ENCODE measurements at regions not wholly inside any gene's neighbourhood (a gene's known extent, or its start where the extent isn't known, plus 50 kb on each side); places are given as distances from the start of the nearest gene placed in this dataset.

DNA sequence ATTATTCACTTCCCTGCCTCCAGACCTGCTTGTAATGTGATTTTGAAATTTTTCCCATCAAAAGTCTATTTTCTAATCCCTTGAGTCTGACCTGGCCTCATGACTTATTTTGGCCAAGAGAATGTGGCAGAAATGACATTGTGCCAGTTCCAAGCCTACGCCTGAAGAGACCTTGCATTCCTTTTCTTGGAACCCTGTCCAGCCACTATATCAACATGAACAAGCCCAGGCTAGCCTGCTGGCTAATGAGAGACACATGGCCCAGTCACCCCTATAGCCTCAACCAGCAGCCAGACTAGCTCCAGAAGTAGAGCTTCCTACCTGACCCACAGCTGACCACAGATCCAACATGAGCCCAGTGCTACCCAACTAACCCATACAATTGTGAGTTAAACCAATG, 121.1 kb upstream of the ACP3 start:
- Histone ChIP-seq H3K4me3 (ENCODE audit: low read length) (no peak overlapping the region), H3K9me3 (ENCODE audit: insufficient read depth, low read length) (no peaks in the 10 kb centered on the region), H2AFZ (ENCODE audit: low read depth, low read length) (no peak overlapping the region), H3K9ac (ENCODE audit: low read length) (no peak overlapping the region), H3K27me3 (ENCODE audit: low read depth, low read length) (peaks cover 3% of the 10 kb centered on the region; the same call in 1 of the 2 replicates), H3K36me3 (replicated peaks; ENCODE audit: low read depth, low read length) (no peaks in the 10 kb centered on the region), H3K27ac (ENCODE audit: low read length) (no peak overlapping the region), H3K79me2 (ENCODE audit: low read length) (no peaks in the 10 kb centered on the region), H4K20me1 (ENCODE audit: insufficient read depth, low read length) (no peaks in the 10 kb centered on the region), H3K4me1 (ENCODE audit: low read length) (no peaks in the 10 kb centered on the region), H3K4me2 (ENCODE audit: low read length) (no peak overlapping the region)
- no peak for TF ChIP-seq EZH2phosphoT487 (IDR thresholded peaks at IDR 0.05; ENCODE audit: low read depth)
- TF ChIP-seq, protein P1, sequence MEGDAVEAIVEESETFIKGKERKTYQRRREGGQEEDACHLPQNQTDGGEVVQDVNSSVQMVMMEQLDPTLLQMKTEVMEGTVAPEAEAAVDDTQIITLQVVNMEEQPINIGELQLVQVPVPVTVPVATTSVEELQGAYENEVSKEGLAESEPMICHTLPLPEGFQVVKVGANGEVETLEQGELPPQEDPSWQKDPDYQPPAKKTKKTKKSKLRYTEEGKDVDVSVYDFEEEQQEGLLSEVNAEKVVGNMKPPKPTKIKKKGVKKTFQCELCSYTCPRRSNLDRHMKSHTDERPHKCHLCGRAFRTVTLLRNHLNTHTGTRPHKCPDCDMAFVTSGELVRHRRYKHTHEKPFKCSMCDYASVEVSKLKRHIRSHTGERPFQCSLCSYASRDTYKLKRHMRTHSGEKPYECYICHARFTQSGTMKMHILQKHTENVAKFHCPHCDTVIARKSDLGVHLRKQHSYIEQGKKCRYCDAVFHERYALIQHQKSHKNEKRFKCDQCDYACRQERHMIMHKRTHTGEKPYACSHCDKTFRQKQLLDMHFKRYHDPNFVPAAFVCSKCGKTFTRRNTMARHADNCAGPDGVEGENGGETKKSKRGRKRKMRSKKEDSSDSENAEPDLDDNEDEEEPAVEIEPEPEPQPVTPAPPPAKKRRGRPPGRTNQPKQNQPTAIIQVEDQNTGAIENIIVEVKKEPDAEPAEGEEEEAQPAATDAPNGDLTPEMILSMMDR (IDR thresholded peaks at IDR 0.05; ENCODE audit: low read depth, low read length): no peak

DNA sequence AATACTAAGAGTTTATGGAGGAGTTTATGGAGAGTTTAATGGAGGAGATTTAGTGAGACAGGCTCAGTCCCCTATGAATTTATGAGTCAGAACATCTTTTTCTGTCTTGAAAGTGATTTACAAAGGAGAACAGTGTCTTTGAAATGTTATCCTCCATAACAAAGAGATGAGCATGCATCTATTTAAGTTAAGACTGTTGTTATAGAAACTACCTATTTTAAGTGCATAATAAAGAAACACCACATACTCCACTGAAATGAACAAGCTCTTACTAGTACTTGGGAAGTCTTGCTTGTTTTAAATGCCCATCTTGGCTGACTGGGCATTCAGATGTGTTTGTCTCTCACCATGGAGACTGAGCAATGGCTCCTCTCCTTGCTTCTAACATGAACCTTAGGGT, 118.7 kb upstream of the ACP3 start:
- no peak overlapping the region for H3K27ac ChIP-seq (ENCODE audit: low read length)
- no peaks in the 10 kb centered on the region for H4K20me1 ChIP-seq (ENCODE audit: insufficient read depth, low read length)
- H3K4me2 ChIP-seq (ENCODE audit: low read length): no peak overlapping the region
- no peaks in the 10 kb centered on the region for H3K9me3 ChIP-seq (ENCODE audit: insufficient read depth, low read length)
- H3K79me2 ChIP-seq (ENCODE audit: low read length): no peaks in the 10 kb centered on the region
- no peak overlapping the region for H3K4me3 ChIP-seq (ENCODE audit: low read length)
- no peak overlapping the region; the same call in 1 of the 2 replicates for H2AFZ ChIP-seq (ENCODE audit: low read depth, low read length)
- TF ChIP-seq, protein P1 (IDR thresholded peaks at IDR 0.05; ENCODE audit: low read depth, low read length): no peak
- TF ChIP-seq EZH2phosphoT487 (IDR thresholded peaks at IDR 0.05; ENCODE audit: low read depth): no peak
- no peak overlapping the region for H3K9ac ChIP-seq (ENCODE audit: low read length)
- no peaks in the 10 kb centered on the region for H3K4me1 ChIP-seq (ENCODE audit: low read length)
- H3K36me3 ChIP-seq (replicated peaks; ENCODE audit: low read depth, low read length): no peaks in the 10 kb centered on the region
- no peaks in the 10 kb centered on the region; the same call in 1 of the 2 replicates for H3K27me3 ChIP-seq (ENCODE audit: low read depth, low read length)

DNA sequence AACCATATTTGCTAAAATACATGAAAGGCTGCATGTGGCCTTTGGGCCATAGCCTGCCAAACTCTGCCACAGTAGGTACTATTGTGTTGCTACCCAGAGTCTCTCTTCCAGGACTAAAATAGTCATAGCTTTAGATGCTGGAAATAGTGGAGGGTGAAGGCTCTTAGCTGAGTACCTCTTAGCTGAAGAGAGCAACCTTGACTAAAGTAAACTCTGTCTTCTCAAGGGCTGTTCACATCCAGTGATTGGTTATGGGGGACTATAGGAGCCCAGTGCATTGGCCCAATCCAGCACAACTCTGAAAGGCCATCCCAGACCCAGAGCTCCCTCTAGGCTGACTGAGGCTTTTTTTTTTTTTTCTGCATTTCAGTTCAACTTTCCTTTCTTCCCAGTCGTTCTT, 117.8 kb upstream of the ACP3 start:
- H2AFZ ChIP-seq (ENCODE audit: low read depth, low read length): no peak overlapping the region
- no peak overlapping the region for H3K4me2 ChIP-seq (ENCODE audit: low read length)
- H3K27ac ChIP-seq (ENCODE audit: low read length): no peak overlapping the region
- no peaks in the 10 kb centered on the region for H3K4me1 ChIP-seq (ENCODE audit: low read length)
- no peaks in the 10 kb centered on the region for H3K9me3 ChIP-seq (ENCODE audit: insufficient read depth, low read length)
- no peaks in the 10 kb centered on the region for H3K79me2 ChIP-seq (ENCODE audit: low read length)
- H4K20me1 ChIP-seq (ENCODE audit: insufficient read depth, low read length): no peaks in the 10 kb centered on the region
- no peaks in the 10 kb centered on the region for H3K36me3 ChIP-seq (replicated peaks; ENCODE audit: low read depth, low read length)
- H3K4me3 ChIP-seq (ENCODE audit: low read length): no peak overlapping the region
- no peak overlapping the region for H3K9ac ChIP-seq (ENCODE audit: low read length)
- H3K27me3 ChIP-seq (ENCODE audit: low read depth, low read length): no peaks in the 10 kb centered on the region; the same call in 1 of the 2 replicates
- TF ChIP-seq EZH2phosphoT487 (IDR thresholded peaks at IDR 0.05; ENCODE audit: low read depth): no peak
- TF ChIP-seq, protein P1 (IDR thresholded peaks at IDR 0.05; ENCODE audit: low read depth, low read length): no peak

DNA sequence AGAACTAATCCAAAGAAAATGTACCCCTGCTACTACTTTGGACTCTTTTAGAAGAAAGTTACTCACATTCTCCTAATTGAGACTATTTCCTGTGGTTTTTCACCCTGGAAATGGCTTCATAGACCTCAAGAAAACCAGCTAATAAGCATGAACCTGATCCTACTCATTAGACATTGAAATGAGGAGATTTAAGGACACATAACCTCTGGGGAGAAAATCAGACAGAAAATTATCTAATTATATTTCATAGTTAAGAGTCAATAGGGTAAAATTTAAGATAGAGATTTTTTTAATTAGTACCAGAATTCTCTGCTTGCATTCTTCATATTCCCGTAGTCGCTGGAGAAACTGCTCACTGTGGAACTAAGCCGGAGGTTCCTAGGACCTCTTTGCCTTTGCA, 114.6 kb upstream of the ACP3 start:
- Histone ChIP-seq H3K79me2 (ENCODE audit: low read length) (no peaks in the 10 kb centered on the region), H3K4me1 (ENCODE audit: low read length) (no peaks in the 10 kb centered on the region), H3K9ac (ENCODE audit: low read length) (no peak overlapping the region), H3K9me3 (ENCODE audit: insufficient read depth, low read length) (no peaks in the 10 kb centered on the region), H3K4me2 (ENCODE audit: low read length) (no peak overlapping the region), H3K36me3 (replicated peaks; ENCODE audit: low read depth, low read length) (no peaks in the 10 kb centered on the region), H3K27ac (ENCODE audit: low read length) (no peak overlapping the region), H3K27me3 (ENCODE audit: low read depth, low read length) (no peaks in the 10 kb centered on the region), H3K4me3 (ENCODE audit: low read length) (no peak overlapping the region), H4K20me1 (ENCODE audit: insufficient read depth, low read length) (no peaks in the 10 kb centered on the region), H2AFZ (ENCODE audit: low read depth, low read length) (no peak overlapping the region)
- TF ChIP-seq, protein P1 (IDR thresholded peaks at IDR 0.05; ENCODE audit: low read depth, low read length): no peak
- no peak for TF ChIP-seq EZH2phosphoT487 (IDR thresholded peaks at IDR 0.05; ENCODE audit: low read depth)

Data from OCI-LY3 (cell line).